ENCODE measurements at regions not wholly inside any gene's neighbourhood (a gene's known extent, or its start where the extent isn't known, plus 50 kb on each side); places are given as distances from the start of the nearest gene placed in this dataset.

DNA sequence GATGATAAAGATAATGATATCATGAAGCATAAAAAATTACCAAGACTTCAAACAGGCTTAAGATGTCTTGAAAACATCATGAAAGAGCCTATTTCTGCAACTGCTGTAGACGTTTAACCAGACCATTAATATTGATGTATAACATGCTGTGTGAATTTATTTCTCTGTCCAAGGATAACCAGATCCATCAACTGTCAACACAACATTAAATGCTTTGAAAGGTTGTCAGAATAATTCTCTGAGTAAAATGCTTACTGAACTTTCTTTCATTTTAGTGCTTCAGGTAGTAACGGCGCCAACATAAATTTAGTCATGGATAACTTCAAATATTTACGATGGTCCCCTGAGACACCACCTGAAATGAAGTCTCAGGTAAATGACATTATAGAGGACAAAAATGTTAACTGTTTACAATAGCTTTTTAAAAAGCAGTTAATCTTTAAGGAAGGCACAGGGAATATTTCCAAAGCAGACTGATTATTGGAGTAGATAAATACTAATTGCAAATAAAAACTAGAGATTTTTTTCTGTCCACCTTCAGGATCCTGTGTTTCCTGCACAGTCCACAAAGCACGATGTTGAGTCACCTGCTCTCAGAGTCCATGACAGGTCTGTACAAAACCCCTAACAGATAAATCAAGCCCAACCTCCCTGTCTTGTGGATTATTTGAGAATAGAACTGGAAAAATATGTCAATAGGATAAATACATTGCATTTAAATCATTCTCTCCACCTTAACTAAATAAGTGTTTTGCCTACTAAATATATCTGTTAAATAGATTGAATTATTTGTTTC, 1213.2 kb downstream of the XPNPEP1 start:
- no peak for TF ChIP-seq EZH2phosphoT487 (IDR thresholded peaks at IDR 0.05; ENCODE audit: borderline replicate concordance)
- TF ChIP-seq, protein P1, sequence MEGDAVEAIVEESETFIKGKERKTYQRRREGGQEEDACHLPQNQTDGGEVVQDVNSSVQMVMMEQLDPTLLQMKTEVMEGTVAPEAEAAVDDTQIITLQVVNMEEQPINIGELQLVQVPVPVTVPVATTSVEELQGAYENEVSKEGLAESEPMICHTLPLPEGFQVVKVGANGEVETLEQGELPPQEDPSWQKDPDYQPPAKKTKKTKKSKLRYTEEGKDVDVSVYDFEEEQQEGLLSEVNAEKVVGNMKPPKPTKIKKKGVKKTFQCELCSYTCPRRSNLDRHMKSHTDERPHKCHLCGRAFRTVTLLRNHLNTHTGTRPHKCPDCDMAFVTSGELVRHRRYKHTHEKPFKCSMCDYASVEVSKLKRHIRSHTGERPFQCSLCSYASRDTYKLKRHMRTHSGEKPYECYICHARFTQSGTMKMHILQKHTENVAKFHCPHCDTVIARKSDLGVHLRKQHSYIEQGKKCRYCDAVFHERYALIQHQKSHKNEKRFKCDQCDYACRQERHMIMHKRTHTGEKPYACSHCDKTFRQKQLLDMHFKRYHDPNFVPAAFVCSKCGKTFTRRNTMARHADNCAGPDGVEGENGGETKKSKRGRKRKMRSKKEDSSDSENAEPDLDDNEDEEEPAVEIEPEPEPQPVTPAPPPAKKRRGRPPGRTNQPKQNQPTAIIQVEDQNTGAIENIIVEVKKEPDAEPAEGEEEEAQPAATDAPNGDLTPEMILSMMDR (conservative IDR thresholded peaks at IDR 0.05; ENCODE audit: low read length), result no peak

All from Loucy (cell line).